ENCODE measurements at regions not wholly inside any gene's neighbourhood (a gene's known extent, or its start where the extent isn't known, plus 50 kb on each side); places are given as distances from the start of the nearest gene placed in this dataset.

DNA sequence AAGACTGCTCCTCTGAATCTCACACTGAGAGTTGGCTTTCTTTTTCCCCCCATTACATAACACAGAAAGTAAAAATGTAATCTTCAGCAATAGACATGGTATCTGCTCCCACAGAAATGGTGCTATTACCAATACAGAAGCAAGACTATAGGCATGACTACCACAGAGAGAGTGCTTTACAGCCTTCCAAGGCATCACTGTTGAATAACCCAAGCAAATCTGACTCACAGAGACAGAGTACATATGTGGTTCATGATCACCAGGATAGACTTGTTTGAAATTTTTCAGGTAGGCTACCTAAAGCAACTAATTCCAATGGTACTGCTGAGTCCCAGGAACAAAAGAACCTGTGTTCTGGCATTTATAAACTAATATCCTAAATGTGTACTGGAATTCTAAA, 1373.4 kb upstream of the C9orf72 start:
- Histone ChIP-seq H2AFZ (ENCODE audit: low read length) (no peak overlapping the region), H3K4me2 (ENCODE audit: low read depth, low read length) (no peak overlapping the region), H3K4me1 (ENCODE audit: insufficient read depth, low read length) (no peaks in the 10 kb centered on the region), H3K36me3 (replicated peaks in 1 of 2; ENCODE audit: control insufficient read depth in 1 of 2, insufficient read depth in 2 of 2, low read length in 2 of 2) (no peaks in the 10 kb centered on the region), H3K79me2 (ENCODE audit: insufficient read depth, low read length) (no peaks in the 10 kb centered on the region), H3K4me3 (replicated peaks in 1 of 3; ENCODE audit: insufficient read depth in 1 of 3, low read depth in 2 of 3, low read length in 3 of 3) (no peak overlapping the region), H3K9me3 (ENCODE audit: low read length) (no peaks in the 10 kb centered on the region), H3K27ac (ENCODE audit: extremely low read length, insufficient read depth, low read length) (no peak overlapping the region), H3K27me3 (ENCODE audit: control insufficient read depth in 1 of 2, insufficient read depth in 2 of 2, low read length in 2 of 2) (no peaks in the 10 kb centered on the region), H3K9ac (ENCODE audit: insufficient read depth, low read depth, low read length) (no peak overlapping the region), H4K20me1 (ENCODE audit: insufficient read depth, low read length) (no peaks in the 10 kb centered on the region)
- DNase-seq (ENCODE audit: low spot score) (no peak), ATAC-seq (no peak), FAIRE-seq (no peak)
- CTCF ChIA-PET (ENCODE audit: low intra/inter-chr PET ratio, low total read pairs) = no interaction called here
- no TSS peak for BruUV-seq (replicated peaks)
- intact Hi-C loops (cut with micrococcal nuclease; ENCODE audit: unreplicated experiment) = no loop called here
- in situ Hi-C loops (cut with HindIII; ENCODE audit: extremely low pct_ligation_motif_present, low pct_unique_long_range_greater_than_20kb) = no loop called here
- POLR2A ChIA-PET = no interaction called here
- TF ChIP-seq, protein P1, sequence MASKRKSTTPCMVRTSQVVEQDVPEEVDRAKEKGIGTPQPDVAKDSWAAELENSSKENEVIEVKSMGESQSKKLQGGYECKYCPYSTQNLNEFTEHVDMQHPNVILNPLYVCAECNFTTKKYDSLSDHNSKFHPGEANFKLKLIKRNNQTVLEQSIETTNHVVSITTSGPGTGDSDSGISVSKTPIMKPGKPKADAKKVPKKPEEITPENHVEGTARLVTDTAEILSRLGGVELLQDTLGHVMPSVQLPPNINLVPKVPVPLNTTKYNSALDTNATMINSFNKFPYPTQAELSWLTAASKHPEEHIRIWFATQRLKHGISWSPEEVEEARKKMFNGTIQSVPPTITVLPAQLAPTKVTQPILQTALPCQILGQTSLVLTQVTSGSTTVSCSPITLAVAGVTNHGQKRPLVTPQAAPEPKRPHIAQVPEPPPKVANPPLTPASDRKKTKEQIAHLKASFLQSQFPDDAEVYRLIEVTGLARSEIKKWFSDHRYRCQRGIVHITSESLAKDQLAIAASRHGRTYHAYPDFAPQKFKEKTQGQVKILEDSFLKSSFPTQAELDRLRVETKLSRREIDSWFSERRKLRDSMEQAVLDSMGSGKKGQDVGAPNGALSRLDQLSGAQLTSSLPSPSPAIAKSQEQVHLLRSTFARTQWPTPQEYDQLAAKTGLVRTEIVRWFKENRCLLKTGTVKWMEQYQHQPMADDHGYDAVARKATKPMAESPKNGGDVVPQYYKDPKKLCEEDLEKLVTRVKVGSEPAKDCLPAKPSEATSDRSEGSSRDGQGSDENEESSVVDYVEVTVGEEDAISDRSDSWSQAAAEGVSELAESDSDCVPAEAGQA (IDR thresholded peaks at IDR 0.05; ENCODE audit: low read depth) = no peak
- TF ChIP-seq, protein P1 (CRISPR knock-in tag; IDR thresholded peaks at IDR 0.05; ENCODE audit: borderline replicate concordance) = no peak
- TF ChIP-seq, protein P2, sequence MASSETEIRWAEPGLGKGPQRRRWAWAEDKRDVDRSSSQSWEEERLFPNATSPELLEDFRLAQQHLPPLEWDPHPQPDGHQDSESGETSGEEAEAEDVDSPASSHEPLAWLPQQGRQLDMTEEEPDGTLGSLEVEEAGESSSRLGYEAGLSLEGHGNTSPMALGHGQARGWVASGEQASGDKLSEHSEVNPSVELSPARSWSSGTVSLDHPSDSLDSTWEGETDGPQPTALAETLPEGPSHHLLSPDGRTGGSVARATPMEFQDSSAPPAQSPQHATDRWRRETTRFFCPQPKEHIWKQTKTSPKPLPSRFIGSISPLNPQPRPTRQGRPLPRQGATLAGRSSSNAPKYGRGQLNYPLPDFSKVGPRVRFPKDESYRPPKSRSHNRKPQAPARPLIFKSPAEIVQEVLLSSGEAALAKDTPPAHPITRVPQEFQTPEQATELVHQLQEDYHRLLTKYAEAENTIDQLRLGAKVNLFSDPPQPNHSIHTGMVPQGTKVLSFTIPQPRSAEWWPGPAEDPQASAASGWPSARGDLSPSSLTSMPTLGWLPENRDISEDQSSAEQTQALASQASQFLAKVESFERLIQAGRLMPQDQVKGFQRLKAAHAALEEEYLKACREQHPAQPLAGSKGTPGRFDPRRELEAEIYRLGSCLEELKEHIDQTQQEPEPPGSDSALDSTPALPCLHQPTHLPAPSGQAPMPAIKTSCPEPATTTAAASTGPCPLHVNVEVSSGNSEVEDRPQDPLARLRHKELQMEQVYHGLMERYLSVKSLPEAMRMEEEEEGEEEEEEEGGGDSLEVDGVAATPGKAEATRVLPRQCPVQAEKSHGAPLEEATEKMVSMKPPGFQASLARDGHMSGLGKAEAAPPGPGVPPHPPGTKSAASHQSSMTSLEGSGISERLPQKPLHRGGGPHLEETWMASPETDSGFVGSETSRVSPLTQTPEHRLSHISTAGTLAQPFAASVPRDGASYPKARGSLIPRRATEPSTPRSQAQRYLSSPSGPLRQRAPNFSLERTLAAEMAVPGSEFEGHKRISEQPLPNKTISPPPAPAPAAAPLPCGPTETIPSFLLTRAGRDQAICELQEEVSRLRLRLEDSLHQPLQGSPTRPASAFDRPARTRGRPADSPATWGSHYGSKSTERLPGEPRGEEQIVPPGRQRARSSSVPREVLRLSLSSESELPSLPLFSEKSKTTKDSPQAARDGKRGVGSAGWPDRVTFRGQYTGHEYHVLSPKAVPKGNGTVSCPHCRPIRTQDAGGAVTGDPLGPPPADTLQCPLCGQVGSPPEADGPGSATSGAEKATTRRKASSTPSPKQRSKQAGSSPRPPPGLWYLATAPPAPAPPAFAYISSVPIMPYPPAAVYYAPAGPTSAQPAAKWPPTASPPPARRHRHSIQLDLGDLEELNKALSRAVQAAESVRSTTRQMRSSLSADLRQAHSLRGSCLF (CRISPR knock-in tag; IDR thresholded peaks at IDR 0.05; ENCODE audit: borderline replicate concordance) = no peak
- TF ChIP-seq POLR2A (IDR thresholded peaks at IDR 0.05; ENCODE audit: insufficient read depth in 1 of 2, low read depth in 2 of 2, low read length in 2 of 2) (no peak), MTA3 (CRISPR knock-in tag; IDR thresholded peaks at IDR 0.05) (no peak), ZNF451 (CRISPR knock-in tag; IDR thresholded peaks at IDR 0.05) (no peak), MED8 (CRISPR knock-in tag; IDR thresholded peaks at IDR 0.05; ENCODE audit: insufficient replicate concordance) (no peak)
- TF ChIP-seq, protein P3, sequence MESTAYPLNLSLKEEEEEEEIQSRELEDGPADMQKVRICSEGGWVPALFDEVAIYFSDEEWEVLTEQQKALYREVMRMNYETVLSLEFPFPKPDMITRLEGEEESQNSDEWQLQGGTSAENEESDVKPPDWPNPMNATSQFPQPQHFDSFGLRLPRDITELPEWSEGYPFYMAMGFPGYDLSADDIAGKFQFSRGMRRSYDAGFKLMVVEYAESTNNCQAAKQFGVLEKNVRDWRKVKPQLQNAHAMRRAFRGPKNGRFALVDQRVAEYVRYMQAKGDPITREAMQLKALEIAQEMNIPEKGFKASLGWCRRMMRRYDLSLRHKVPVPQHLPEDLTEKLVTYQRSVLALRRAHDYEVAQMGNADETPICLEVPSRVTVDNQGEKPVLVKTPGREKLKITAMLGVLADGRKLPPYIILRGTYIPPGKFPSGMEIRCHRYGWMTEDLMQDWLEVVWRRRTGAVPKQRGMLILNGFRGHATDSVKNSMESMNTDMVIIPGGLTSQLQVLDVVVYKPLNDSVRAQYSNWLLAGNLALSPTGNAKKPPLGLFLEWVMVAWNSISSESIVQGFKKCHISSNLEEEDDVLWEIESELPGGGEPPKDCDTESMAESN (CRISPR knock-in tag; conservative IDR thresholded peaks at IDR 0.05) = no peak
- TF ChIP-seq, protein P4, sequence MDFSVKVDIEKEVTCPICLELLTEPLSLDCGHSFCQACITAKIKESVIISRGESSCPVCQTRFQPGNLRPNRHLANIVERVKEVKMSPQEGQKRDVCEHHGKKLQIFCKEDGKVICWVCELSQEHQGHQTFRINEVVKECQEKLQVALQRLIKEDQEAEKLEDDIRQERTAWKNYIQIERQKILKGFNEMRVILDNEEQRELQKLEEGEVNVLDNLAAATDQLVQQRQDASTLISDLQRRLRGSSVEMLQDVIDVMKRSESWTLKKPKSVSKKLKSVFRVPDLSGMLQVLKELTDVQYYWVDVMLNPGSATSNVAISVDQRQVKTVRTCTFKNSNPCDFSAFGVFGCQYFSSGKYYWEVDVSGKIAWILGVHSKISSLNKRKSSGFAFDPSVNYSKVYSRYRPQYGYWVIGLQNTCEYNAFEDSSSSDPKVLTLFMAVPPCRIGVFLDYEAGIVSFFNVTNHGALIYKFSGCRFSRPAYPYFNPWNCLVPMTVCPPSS (IDR thresholded peaks at IDR 0.05) = no peak
